Stimulated activated CD8-positive, alpha-beta memory T cell treated with anti-CD3 and anti-CD28 coated beads, Interleukin-2, amount 100 ng/mL, for 48 hours (primary cell): ENCODE measurements at regions not wholly inside any gene's neighbourhood (a gene's known extent, or its start where the extent isn't known, plus 50 kb on each side); places are given as distances from the start of the nearest gene placed in this dataset.

Source experiments
- DNase-seq, 2 donors: peaks; one replicate each; pipeline ENCODE4 v3.0.0-alpha.2; 2020; ENCODE audit warnings: low read depth in 2 of 2

DNA sequence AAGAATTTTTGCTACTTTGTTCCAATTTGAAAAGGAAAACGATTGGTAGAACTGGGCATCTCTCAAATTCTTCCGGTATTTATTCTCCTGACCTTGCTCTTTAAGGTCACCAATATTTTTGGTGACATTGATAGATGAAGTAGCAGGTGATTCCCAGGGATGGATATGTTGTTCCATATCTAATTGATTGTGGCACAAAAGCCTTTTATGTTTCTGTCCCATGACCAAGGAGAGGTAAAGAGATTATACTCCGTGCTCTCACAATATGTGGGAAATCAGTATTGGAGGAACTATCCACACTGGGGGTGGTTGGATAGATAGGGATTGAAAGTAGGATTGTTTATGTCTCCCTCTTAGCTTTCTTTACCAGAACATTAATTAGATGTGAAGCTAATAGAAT, 61.7 kb upstream of the LRIG3 start:
- no peak for DNase-seq

DNA sequence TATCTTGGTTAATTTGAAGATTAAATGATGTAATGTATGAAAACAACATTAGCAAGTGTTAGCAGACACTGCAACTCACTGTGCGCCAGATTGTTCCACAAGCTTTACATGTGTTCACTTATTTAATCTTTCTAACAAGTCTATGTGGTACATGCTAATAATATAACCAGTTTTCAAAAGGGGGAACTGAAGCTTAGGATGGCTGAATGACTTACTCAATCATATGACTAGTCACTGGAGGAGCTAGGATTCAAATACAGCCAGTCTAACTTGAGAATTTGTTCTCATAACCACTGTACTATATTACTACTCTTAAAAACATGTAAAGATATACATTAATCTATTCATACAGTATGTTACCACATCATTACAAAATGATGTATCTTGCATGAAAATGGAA, 60.5 kb upstream of the LRIG3 start:
- DNase-seq, result no peak

DNA sequence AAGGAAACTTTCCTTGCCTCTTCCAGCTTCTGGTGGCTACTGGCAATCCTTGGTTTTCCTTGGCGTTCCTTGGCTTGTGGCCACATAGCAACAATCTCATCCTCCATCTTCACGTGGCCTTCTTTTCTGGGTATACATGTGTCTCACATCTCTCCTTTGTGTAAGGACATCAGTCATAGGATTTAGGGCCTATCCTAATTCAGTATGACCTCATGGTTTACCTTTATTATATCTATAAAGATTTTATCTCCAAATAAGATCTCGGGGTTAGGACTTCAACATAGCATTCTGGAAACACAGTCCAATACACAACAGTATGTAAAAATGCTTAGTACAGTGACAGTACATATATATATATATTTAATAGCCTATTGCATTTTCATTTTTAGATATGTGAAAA, 58.4 kb upstream of the LRIG3 start:
- DNase-seq, result no peak

DNA sequence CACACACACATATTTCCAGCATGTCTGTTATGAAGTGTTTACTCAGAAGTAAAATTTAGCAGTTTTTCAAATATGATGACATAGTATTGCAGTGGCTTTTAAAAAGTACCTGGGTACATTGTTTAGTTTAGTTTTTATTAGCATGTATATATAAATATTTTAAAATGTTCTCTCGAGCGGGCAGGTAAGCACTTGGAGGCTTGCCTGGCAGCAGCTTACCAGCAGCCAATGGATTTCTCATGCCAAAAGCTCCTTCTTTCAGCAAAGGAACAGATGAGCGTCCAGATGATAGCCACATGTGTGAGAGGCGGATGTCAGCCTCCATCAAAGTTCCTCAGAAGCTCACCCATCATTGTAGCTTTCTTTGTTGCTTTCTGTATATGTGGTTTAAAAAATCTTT, 57.2 kb upstream of the LRIG3 start:
- DNase-seq, result no peak

DNA sequence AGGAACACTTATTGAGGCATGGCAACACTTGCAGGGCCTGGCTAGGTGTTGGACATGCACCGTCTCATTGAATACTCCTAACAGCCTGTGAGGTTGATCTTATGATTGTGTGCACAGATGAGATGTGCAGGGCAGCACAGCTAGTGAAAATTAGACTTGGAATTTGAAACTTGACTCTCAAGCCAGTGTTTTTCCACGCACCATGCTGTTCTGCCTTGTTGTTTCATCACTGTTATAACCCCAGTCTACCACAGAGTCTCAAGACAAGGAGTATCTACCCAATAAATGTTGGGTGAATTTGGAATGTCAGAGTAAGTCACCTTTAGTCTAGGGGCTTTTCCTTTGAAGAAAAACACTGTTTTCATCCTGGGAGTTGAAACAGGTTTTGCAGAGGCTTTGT, 55.8 kb upstream of the LRIG3 start:
- no peak for DNase-seq
